ENCODE measurements at regions not wholly inside any gene's neighbourhood (a gene's known extent, or its start where the extent isn't known, plus 50 kb on each side); places are given as distances from the start of the nearest gene placed in this dataset.

DNA sequence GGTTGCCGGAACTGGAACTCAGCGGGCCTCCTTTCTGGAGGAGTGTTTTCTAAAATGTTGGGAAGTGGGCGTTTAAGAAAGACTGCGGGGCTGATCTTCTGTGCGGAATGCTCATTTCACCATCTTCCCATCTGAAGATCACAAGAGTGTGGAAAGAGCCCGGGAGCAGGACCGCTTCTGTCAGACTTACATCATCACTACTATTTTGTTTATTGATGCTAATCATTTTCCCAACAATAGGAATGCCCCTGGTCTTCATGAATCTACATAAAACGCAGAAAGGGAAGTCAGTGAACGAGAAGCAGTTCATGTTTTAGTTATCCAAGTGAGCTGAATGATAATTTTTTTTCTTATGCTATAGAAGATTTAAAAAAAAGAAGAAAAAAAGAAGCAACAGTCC lies 447.8 kb upstream of the MKI67 start:
- no peak for DNase-seq (ENCODE audit: low read depth, low spot score)
- peak overlapping the region; percentile 43 for H3K27ac Mint-ChIP-seq (ENCODE audit: unreplicated experiment)
- peaks cover 4% of the 10 kb centered on the region for H3K36me3 Mint-ChIP-seq (ENCODE audit: low read depth)
- H3K4me3 Mint-ChIP-seq: no peak overlapping the region
- TF ChIP-seq, protein P1, sequence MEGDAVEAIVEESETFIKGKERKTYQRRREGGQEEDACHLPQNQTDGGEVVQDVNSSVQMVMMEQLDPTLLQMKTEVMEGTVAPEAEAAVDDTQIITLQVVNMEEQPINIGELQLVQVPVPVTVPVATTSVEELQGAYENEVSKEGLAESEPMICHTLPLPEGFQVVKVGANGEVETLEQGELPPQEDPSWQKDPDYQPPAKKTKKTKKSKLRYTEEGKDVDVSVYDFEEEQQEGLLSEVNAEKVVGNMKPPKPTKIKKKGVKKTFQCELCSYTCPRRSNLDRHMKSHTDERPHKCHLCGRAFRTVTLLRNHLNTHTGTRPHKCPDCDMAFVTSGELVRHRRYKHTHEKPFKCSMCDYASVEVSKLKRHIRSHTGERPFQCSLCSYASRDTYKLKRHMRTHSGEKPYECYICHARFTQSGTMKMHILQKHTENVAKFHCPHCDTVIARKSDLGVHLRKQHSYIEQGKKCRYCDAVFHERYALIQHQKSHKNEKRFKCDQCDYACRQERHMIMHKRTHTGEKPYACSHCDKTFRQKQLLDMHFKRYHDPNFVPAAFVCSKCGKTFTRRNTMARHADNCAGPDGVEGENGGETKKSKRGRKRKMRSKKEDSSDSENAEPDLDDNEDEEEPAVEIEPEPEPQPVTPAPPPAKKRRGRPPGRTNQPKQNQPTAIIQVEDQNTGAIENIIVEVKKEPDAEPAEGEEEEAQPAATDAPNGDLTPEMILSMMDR (conservative IDR thresholded peaks at IDR 0.05): no peak
- peaks cover 14% of the 10 kb centered on the region for H3K4me1 Mint-ChIP-seq
- H3K9me3 Mint-ChIP-seq: peaks cover 4% of the 10 kb centered on the region
- no peaks in the 10 kb centered on the region for H3K27me3 Mint-ChIP-seq (ENCODE audit: low read depth)

DNA sequence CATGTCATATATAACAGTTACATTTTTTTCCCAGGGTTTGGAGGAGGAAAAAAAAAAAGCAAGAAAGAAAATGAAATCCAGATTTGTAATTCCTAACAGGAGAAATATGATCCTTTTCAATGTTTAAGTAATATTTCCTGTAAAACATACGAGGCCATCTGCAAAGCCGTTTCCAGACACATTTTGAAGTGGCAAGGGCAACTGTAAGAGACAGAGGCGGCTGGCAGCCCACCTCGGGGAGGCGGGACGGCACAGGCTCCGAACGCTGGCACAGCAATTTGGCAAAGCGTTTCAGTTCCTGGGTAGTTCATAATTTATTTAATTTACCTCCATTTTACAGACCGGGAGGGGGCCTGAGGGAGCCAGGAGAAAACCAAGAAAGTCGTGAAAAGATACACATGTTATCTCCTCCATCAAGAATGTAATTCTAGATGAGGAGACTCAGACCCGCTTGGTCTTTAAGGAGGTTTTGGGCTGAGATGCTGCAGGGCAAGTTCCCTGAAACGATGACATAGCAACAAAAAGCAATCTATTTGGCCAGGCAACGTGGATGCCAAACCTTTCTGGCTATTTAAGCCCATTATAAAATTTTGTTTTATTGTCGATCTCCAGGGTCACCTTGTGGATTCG lies 448.5 kb upstream of the MKI67 start:
- H3K36me3 Mint-ChIP-seq (ENCODE audit: low read depth): peaks cover 4% of the 10 kb centered on the region
- H3K4me1 Mint-ChIP-seq: peaks cover 18% of the 10 kb centered on the region
- H3K27ac Mint-ChIP-seq (ENCODE audit: unreplicated experiment): no peak overlapping the region
- TF ChIP-seq, protein P1 (conservative IDR thresholded peaks at IDR 0.05): no peak
- no peak for DNase-seq (ENCODE audit: low read depth, low spot score)
- H3K9me3 Mint-ChIP-seq: peaks cover 4% of the 10 kb centered on the region
- no peak overlapping the region for H3K4me3 Mint-ChIP-seq
- H3K27me3 Mint-ChIP-seq (ENCODE audit: low read depth): no peaks in the 10 kb centered on the region

DNA sequence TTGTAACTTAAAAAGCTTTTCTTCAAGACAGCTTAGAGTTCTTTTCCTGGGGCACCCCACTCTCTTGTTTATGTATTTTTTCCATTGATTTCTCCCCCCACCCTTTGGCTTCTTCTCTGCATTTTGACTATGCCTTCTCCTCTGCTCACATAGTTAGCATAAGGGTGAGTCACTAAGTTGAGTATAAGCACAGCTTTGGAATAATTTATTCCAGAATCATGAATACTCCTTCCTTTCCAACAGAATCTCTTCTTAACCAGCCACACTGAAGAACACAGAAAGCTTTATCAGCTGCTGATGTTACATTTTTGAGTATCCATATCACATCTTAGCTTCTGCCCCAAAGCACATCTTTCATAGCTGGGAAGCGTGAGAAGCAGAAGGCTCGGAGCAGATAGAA lies 449.5 kb upstream of the MKI67 start:
- Mint-ChIP-seq H3K27ac (ENCODE audit: unreplicated experiment) (no peak overlapping the region), H3K9me3 (peaks cover 4% of the 10 kb centered on the region), H3K27me3 (ENCODE audit: low read depth) (no peaks in the 10 kb centered on the region), H3K4me1 (peaks cover 27% of the 10 kb centered on the region), H3K36me3 (ENCODE audit: low read depth) (peaks cover 4% of the 10 kb centered on the region), H3K4me3 (no peak overlapping the region)
- DNase-seq (ENCODE audit: low read depth, low spot score): no peak
- TF ChIP-seq, protein P1 (conservative IDR thresholded peaks at IDR 0.05): no peak

- Mint-ChIP-seq H3K4me1 (peaks cover 27% of the 10 kb centered on the region), H3K27me3 (ENCODE audit: low read depth) (no peaks in the 10 kb centered on the region), H3K36me3 (ENCODE audit: low read depth) (peaks cover 4% of the 10 kb centered on the region), H3K4me3 (no peak overlapping the region), H3K9me3 (peaks cover 4% of the 10 kb centered on the region), H3K27ac (ENCODE audit: unreplicated experiment) (no peak overlapping the region)
- TF ChIP-seq, protein P1 (conservative IDR thresholded peaks at IDR 0.05): no peak
- no peak for DNase-seq (ENCODE audit: low read depth, low spot score)
Measured at GRCh38 chr10:128576336-128576735, 450.1 kb upstream of the MKI67 start.

DNA sequence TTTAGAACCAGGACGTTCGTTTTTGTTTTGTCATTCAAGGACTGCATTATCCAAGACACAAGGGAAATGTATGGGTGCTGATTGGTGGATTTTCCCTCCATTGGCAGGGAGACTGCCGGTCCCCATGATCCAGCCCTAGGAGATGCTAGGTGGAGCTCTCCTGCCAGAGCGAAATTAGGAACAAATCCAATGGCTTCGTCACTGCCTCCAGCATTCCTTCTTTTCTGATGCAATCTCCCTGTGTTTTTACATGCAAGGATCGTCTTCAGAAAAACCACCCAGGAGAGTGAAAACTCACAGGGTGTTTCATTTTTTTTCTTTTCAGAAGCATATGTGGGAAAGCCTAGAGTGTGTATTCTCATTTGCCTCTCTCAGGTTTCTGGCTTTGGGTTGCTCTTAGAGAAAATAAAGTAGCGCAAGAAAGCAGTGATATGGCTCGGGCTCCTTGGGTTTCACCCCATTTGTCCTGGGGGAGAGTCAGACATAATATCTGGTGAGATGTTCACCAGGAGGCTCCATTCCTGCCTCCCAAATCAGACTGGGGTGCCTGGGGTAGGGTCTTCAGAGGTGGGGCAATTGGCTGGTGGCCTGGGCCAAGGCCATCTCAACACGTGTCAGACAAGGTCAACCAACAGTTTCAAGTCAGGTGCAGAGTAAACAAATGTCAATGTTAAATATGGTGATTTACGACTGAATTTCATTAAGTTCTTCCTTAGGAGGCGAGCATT lies 450.9 kb upstream of the MKI67 start:
- Mint-ChIP-seq H3K4me1 (peaks cover 27% of the 10 kb centered on the region), H3K4me3 (no peak overlapping the region), H3K27me3 (ENCODE audit: low read depth) (no peaks in the 10 kb centered on the region), H3K36me3 (ENCODE audit: low read depth) (peaks cover 4% of the 10 kb centered on the region), H3K27ac (ENCODE audit: unreplicated experiment) (no peak overlapping the region), H3K9me3 (peaks cover 4% of the 10 kb centered on the region)
- DNase-seq (ENCODE audit: low read depth, low spot score): no peak
- TF ChIP-seq, protein P1 (conservative IDR thresholded peaks at IDR 0.05): no peak

All from neural crest cell (in vitro differentiated cells).